ENCODE measurements at regions not wholly inside any gene's neighbourhood (a gene's known extent, or its start where the extent isn't known, plus 50 kb on each side); places are given as distances from the start of the nearest gene placed in this dataset. TPM values are rescaled to one million over a fixed set of nuclear protein-coding genes. Genes with fewer than 3 reads are reported as not detected.

Small RNA genes lying in the stretch of these regions (microRNA-seq; reads per million reads assigned to microRNA genes)
- gene MIR7702 (ENCODE audit: insufficient read depth in 1 of 2, insufficient read length in 1 of 2, unreplicated experiment in 1 of 2): 0 reads per million in 2 experiments
- not detected for gene RNY4P18 (ENCODE audit: insufficient read depth, insufficient read length)

Small RNA genes lying in the stretch of these regions (small RNA-seq; reads per million reads assigned to genes)
- 0 reads per million in 5 experiments for gene MIR7702
- 0 to 186 (median 1.1) reads per million in 5 experiments for gene RNY4P18

Data from IMR-90 (cell line).